Epithelial cell of esophagus (primary cell): ENCODE measurements at regions not wholly inside any gene's neighbourhood (a gene's known extent, or its start where the extent isn't known, plus 50 kb on each side); places are given as distances from the start of the nearest gene placed in this dataset.

ENCODE experiments used
- DNase-seq: peaks from one replicate; pipeline ENCODE4 v3.0.0; 2010; ENCODE audit warnings: low read depth
- H3K4me3 ChIP-seq: 2 replicates; pipeline ENCODE4 v1.5.1; 2011; ENCODE audit warnings: mild to moderate bottlenecking, low read length, control low read depth
- TF ChIP-seq, protein P1 (sequence below): IDR thresholded peaks from 2 replicates; pipeline ENCODE4 v1.5.1; 2011; ENCODE audit warnings: low read depth, mild to moderate bottlenecking, low read length, control low read depth, inconsistent platforms; ENCODE audit not compliant: insufficient read depth; ENCODE audit errors: missing control alignments

DNA sequence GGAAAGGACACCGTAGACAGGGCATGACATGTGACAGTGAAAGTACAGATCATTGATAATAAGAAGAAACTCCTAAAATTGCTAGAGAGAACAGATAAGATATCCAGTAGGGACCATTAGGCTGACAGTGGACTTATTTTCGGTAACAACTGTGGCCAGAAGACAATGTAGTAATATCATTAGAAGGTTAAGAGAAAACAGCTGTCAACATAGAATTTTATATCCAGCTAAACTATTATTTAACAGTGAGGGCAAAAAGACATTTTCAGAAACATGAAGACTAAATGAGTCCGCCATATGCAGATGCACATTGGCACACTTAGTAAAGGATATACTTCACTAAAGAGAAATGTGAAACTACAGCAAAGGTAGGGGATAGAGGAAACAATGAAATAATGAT, 95.4 kb upstream of the GUCA2B start:
- H3K4me3 ChIP-seq, result no peak overlapping the region
- TF ChIP-seq, protein P1, sequence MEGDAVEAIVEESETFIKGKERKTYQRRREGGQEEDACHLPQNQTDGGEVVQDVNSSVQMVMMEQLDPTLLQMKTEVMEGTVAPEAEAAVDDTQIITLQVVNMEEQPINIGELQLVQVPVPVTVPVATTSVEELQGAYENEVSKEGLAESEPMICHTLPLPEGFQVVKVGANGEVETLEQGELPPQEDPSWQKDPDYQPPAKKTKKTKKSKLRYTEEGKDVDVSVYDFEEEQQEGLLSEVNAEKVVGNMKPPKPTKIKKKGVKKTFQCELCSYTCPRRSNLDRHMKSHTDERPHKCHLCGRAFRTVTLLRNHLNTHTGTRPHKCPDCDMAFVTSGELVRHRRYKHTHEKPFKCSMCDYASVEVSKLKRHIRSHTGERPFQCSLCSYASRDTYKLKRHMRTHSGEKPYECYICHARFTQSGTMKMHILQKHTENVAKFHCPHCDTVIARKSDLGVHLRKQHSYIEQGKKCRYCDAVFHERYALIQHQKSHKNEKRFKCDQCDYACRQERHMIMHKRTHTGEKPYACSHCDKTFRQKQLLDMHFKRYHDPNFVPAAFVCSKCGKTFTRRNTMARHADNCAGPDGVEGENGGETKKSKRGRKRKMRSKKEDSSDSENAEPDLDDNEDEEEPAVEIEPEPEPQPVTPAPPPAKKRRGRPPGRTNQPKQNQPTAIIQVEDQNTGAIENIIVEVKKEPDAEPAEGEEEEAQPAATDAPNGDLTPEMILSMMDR, result no peak
- no peak for DNase-seq

DNA sequence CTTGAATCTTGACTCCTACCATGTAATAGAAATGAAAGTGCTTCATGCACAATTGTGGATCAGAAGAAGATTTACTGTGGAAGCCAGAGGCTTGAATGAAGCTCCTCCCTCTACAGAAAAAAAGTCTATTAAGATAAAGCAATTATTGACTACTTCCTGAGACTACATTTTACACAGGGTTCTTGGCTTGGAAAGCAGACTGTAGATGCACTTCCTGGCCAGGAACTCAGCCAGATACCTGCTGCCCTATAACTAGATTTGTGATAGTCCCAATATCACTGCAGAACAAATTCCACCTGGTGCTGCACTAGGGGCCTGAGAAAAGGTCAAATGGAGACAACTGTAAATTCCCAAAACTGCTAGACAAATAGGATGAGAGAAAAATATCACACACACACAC, 96.8 kb upstream of the GUCA2B start:
- no peak overlapping the region for H3K4me3 ChIP-seq
- TF ChIP-seq, protein P1, result no peak
- DNase-seq, result no peak

DNA sequence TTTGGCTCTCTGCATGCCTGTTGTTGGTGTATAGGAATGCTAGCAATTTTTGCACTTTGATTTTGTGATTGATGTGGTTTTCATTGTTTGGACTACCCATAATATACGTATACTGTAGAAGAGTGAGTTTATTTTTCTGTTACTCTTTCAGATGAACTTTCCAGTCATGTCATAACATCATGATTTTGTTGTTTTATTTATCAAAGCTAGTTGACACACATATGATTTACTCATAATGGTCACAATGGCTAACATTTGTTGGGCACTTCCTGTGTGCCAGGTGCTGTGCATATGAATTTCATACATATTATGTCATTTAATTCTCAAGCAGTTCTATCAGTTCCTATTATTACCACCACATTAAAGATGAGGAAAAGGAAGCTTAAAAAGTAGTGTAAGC, 98.1 kb upstream of the GUCA2B start:
- H3K4me3 ChIP-seq, result no peak overlapping the region
- DNase-seq, result no peak
- TF ChIP-seq, protein P1, result no peak

DNA sequence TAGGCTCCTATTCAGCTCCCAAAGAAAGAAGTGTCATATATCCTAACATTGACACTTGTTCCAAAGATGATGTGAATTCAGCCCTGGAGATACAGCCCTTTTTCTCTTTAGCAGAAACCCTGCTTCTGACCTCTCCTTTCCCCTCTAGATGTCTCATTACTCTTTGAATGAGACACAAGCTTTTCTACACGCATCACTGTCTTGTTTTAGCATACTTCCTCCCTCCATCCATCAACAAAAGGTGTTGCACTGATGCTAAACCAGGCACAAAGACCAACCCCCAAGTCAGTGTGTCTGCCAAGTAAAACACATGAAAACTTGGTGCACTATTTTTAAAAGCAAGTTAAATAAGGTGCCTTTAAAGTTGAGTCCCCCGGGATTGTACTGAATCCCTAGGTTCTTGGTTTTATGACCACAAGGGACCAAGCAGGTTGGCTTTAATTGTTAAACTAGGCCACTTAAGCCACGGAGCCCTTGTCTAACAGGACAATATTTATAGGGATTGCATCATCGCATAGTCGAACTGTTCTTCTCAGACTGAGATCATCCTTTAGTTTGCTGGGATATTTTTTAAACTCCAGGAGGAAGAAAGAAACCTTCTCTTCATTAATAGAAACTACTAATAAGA, 101.0 kb upstream of the GUCA2B start:
- TF ChIP-seq, protein P1, result no peak
- DNase-seq, result no peak

DNA sequence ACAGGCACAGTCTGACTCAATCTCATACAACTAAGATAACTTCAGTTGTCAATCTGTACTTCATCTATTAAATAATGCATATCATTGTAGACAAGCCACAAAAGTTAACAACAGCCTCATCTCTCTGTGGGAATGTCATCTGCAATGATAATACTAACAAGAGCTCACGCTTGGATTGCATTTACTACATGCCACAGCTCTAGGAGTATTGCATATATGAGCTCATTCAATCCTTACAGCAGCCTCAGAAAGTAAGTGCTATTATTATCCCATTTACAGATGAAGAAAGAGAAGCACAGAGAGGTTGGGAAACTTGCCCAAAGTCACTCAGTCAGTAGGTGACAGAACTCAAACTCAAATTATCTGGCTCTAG, 105.7 kb upstream of the GUCA2B start:
- H3K4me3 ChIP-seq, result no peak overlapping the region
- no peak for DNase-seq
- TF ChIP-seq, protein P1, result no peak

More for the DNA sequence above, 101.0 kb upstream of the GUCA2B start:
- H3K4me3 ChIP-seq, result no peak overlapping the region

DNA sequence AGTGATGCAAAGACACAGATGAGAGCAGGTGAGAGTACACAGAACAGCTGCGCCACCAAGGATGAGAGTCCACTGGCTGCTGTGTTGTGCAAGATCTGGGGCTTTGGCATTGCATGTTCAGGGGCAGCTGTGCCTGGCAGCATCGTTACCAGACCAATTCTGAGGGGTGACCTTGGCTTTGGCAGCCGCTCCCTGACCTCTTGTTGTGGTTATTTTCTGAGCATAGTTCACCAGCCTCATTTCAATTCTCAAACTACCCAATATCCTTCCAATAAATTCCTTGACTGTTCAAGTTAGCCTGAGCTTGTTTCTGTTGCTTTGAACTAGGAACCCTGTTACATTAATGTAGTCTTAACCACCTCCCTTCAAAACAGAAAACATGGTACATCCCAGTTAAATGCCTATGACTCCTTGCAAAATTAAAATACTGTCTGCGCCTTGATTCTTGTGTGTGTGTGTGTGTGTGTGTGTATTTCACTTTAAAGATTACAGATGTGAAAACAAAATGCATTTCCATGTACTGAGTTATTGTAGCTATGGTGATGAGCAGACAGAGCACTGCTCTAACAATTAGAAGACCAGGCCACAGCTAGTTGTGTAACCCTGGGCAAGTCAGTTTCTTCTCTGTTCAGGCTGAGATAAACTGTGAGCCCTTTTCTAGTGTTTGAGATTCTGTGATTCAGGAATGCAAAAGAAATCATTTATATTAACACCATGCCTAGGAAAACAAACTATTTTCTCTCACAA, 106.3 kb upstream of the GUCA2B start:
- DNase-seq, result no peak
- no peak overlapping the region for H3K4me3 ChIP-seq
- TF ChIP-seq, protein P1, result no peak

DNA sequence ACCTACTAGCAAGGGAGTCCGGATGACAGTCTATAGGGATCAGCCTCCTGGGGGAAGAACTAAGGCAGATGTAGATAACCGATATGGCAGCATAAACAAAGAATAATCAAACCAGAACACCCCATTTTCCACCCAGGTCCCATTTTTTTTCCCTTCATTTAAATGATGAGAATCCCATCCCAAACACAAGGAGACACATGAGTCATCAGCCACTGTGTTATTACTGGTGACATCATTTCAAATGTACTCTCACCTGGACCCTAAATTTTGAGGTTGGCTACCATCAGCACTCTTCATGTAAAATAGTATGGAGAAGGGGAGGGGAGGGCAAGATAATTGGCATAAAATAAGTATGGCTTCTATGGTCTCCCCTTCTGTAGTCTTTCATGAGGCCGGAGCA, 108.9 kb upstream of the GUCA2B start:
- TF ChIP-seq, protein P1, result no peak
- H3K4me3 ChIP-seq, result no peak overlapping the region
- DNase-seq, result no peak
